Suprapubic skin (tissue), 4 donors: ENCODE measurements at regions not wholly inside any gene's neighbourhood (a gene's known extent, or its start where the extent isn't known, plus 50 kb on each side); places are given as distances from the start of the nearest gene placed in this dataset.

Experiments
- DNase-seq, 2 donors: peaks; one replicate each; pipeline ENCODE4 v3.0.0-alpha.2; 2019; ENCODE audit warnings: low spot score in 2 of 2
- H3K27ac ChIP-seq: fragments of 200-600 bp; sonication (generic); one replicate; pipeline ENCODE4 v1.5.1; 2019
- H3K27me3 ChIP-seq: fragments of 200-600 bp; sonication (generic); one replicate; pipeline ENCODE4 v1.5.1; 2019
- H3K36me3 ChIP-seq: fragments of 200-600 bp; sonication (generic); one replicate; pipeline ENCODE4 v1.5.1; 2019
- H3K4me1 ChIP-seq: fragments of 200-600 bp; sonication (generic); one replicate; pipeline ENCODE4 v1.5.1; 2019
- H3K4me3 ChIP-seq: fragments of 200-600 bp; sonication (generic); one replicate; pipeline ENCODE4 v1.5.1; 2019; ENCODE audit warnings: mild to moderate bottlenecking
- H3K9me3 ChIP-seq: fragments of 200-600 bp; sonication (generic); one replicate; pipeline ENCODE4 v1.5.1; 2019
- EP300 ChIP-seq: sonication (generic); formaldehyde crosslinking; IDR thresholded peaks from one replicate; pipeline ENCODE4 v1.6.1; 2017; ENCODE audit warnings: antibody characterized with exemption
- POLR2A ChIP-seq, 2 donors: fragments of 450-650 bp; IDR thresholded peaks; one replicate each; pipeline ENCODE4 v1.6.1; 2017; ENCODE audit warnings: antibody characterized with exemption in 2 of 2, mild to moderate bottlenecking in 2 of 2, moderate library complexity in 2 of 2
- POLR2AphosphoS5 ChIP-seq, 3 donors: sonication (generic); formaldehyde crosslinking; IDR thresholded peaks; one replicate each; pipeline ENCODE4 v1.6.1; 2017; ENCODE audit warnings: antibody characterized with exemption in 3 of 3
- WGBS: methylation state at CpG from one replicate; pipeline ENCODE4 v1.1.5; 2018; 5-methylcytosine and 5-hydroxymethylcytosine counted together
- TF ChIP-seq, protein P1 (sequence below), 2 donors: fragments of 200-600 bp in 1 of 2; fragments of 450-650 bp in 1 of 2; sonication (generic) in 1 of 2; IDR thresholded peaks; one replicate each; pipeline ENCODE4 v1.5.1; 2016 to 2019; ENCODE audit warnings: antibody characterized with exemption in 2 of 2, mild to moderate bottlenecking in 1 of 2, moderate library complexity in 1 of 2

DNA sequence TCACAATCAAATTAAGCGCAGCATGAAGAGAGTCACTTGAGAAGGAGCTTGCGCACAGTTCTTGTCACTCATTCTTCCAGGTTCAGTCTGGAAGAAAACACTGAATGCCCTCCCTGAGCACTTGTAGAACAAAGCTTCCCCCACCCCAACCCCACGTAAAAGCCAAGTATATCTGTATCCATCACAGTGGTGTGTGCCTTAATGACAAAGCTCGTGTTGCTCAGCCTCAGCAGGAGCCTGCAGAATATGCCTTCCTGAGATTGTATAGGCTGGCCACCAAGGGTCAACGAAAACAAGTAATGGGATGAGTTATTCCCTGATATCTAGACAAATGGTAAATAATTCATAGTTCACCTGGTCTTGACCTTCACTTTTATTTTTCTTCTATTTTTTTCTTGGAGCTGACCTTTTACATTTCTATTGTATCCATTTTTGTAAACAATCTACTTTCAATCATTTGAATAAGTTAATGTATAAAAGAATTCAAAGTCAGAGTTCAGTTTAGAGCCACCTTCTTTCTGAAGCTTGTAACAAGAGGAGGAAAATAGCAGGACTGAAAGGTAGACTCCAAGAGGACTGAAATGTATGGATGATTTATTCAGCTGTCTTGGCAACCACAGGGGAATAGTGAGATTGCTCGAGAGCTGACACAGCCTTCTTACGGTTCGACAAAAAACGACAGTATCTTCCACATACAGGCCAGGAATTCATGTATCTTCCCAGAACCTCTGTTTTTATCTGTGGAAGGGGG, 405.5 kb upstream of the TPM1 start:
- Histone ChIP-seq H3K9me3 (no peaks in the 10 kb centered on the region), H3K4me3 (no peak overlapping the region), H3K36me3 (no peaks in the 10 kb centered on the region), H3K27ac (no peak overlapping the region), H3K27me3 (no peaks in the 10 kb centered on the region), H3K4me1 (no peaks in the 10 kb centered on the region)
- no peak for DNase-seq
- 84% methylated on average over 8 of the region's 9 CpGs for WGBS
- TF ChIP-seq EP300 (no peak), POLR2A (IDR thresholded peaks at IDR 0.05) (no peak), POLR2AphosphoS5 (IDR thresholded peaks at IDR 0.05) (no peak)
- TF ChIP-seq, protein P1, sequence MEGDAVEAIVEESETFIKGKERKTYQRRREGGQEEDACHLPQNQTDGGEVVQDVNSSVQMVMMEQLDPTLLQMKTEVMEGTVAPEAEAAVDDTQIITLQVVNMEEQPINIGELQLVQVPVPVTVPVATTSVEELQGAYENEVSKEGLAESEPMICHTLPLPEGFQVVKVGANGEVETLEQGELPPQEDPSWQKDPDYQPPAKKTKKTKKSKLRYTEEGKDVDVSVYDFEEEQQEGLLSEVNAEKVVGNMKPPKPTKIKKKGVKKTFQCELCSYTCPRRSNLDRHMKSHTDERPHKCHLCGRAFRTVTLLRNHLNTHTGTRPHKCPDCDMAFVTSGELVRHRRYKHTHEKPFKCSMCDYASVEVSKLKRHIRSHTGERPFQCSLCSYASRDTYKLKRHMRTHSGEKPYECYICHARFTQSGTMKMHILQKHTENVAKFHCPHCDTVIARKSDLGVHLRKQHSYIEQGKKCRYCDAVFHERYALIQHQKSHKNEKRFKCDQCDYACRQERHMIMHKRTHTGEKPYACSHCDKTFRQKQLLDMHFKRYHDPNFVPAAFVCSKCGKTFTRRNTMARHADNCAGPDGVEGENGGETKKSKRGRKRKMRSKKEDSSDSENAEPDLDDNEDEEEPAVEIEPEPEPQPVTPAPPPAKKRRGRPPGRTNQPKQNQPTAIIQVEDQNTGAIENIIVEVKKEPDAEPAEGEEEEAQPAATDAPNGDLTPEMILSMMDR (IDR thresholded peaks at IDR 0.05) = no peak

DNA sequence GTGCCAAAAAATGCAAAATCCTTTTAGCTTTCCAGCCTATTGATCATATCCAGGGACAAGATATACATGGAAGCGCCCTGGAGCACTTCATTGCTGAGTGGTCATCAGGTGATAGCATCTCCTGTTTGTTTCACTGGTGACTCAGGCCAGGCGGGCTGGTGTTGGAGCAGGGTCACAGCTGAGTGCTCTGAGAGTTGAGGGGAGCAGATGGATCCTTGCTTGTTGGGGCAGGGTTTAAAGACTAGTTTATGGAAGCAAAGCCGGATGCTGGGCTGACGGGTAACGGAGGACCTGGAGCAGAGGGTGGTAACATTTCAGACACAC, 405.0 kb upstream of the TPM1 start:
- Histone ChIP-seq H3K27me3 (no peaks in the 10 kb centered on the region), H3K9me3 (no peaks in the 10 kb centered on the region), H3K4me3 (no peak overlapping the region), H3K4me1 (no peaks in the 10 kb centered on the region), H3K36me3 (no peaks in the 10 kb centered on the region), H3K27ac (no peak overlapping the region)
- TF ChIP-seq, protein P1 (IDR thresholded peaks at IDR 0.05) = no peak
- TF ChIP-seq POLR2A (IDR thresholded peaks at IDR 0.05) (no peak), EP300 (no peak), POLR2AphosphoS5 (IDR thresholded peaks at IDR 0.05) (no peak)
- no peak for DNase-seq
- 96% methylated on average over 5 of the region's 5 CpGs for WGBS

DNA sequence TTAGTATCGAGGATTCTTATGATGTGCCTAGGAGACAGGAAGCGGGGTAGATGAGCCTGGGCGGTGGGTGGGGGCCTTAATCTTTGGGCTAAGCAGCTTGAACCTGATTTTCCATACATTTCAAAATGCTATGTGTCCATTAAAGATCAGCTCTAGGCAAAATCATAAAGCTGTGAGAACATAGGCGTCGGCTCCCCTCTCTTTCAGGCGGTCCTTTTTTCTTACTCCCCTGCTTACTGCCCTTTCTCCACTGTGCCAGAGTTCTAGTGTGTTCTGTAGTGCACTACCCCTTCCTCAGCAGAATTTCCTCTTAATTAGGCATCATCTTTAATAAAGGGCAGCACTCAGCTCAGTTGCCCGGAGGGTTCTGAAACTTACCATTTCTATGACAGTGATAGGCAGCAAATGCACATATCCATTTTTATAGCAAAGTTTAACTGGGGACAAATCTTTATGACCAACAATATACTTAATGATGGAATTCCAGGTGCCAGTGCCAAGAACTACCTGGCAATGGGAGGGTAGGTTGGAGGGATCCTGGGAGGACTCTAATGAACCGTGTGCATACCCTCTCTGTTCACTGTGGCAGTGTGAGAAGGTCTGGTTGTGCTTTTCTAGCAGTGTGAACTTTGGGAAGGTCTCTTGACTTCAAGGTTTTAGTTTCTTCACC, 404.5 kb upstream of the TPM1 start:
- no peaks in the 10 kb centered on the region for H3K36me3 ChIP-seq
- TF ChIP-seq EP300 = no peak
- TF ChIP-seq, protein P1 (IDR thresholded peaks at IDR 0.05) = no peak
- no peak for TF ChIP-seq POLR2A (IDR thresholded peaks at IDR 0.05)
- TF ChIP-seq POLR2AphosphoS5 (IDR thresholded peaks at IDR 0.05) = no peak
- no peak overlapping the region for H3K27ac ChIP-seq
- no peak for DNase-seq
- H3K9me3 ChIP-seq = no peaks in the 10 kb centered on the region
- H3K4me1 ChIP-seq = no peaks in the 10 kb centered on the region
- H3K4me3 ChIP-seq = no peak overlapping the region
- WGBS = 89% methylated on average over 8 of the region's 8 CpGs
- H3K27me3 ChIP-seq = no peaks in the 10 kb centered on the region

- 88% methylated on average over 4 of the region's 4 CpGs for WGBS
- DNase-seq = no peak
- TF ChIP-seq POLR2A (IDR thresholded peaks at IDR 0.05) (no peak), POLR2AphosphoS5 (IDR thresholded peaks at IDR 0.05) (no peak), EP300 (no peak)
- TF ChIP-seq, protein P1 (IDR thresholded peaks at IDR 0.05) = no peak
- Histone ChIP-seq H3K27ac (no peak overlapping the region), H3K4me3 (no peak overlapping the region), H3K27me3 (no peaks in the 10 kb centered on the region), H3K9me3 (no peaks in the 10 kb centered on the region), H3K36me3 (no peaks in the 10 kb centered on the region), H3K4me1 (no peaks in the 10 kb centered on the region)
Measured at GRCh38 chr15:62639432-62639831, 403.1 kb upstream of the TPM1 start.

- Histone ChIP-seq H3K4me1 (peaks cover 2% of the 10 kb centered on the region), H3K27me3 (no peaks in the 10 kb centered on the region), H3K9me3 (no peaks in the 10 kb centered on the region), H3K27ac (no peak overlapping the region), H3K4me3 (no peak overlapping the region), H3K36me3 (no peaks in the 10 kb centered on the region)
- TF ChIP-seq, protein P1 (IDR thresholded peaks at IDR 0.05) = no peak
- no peak for TF ChIP-seq POLR2AphosphoS5 (IDR thresholded peaks at IDR 0.05)
- no peak for TF ChIP-seq POLR2A (IDR thresholded peaks at IDR 0.05)
- no peak for TF ChIP-seq EP300
- WGBS = 89% methylated on average over 6 of the region's 6 CpGs
- no peak for DNase-seq
Measured at GRCh38 chr15:62639906-62640605, 402.5 kb upstream of the TPM1 start.
